ENCODE measurements at regions not wholly inside any gene's neighbourhood (a gene's known extent, or its start where the extent isn't known, plus 50 kb on each side); places are given as distances from the start of the nearest gene placed in this dataset.

- POLR2A ChIA-PET: no interaction called here
- CTCF ChIA-PET: no interaction called here
- DNase-seq (ENCODE audit: extremely low spot score): no peak
- TF ChIP-seq FOXM1 (IDR thresholded peaks at IDR 0.05; ENCODE audit: borderline replicate concordance): no peak
- TF ChIP-seq BHLHE40 (IDR thresholded peaks at IDR 0.05; ENCODE audit: borderline replicate concordance): no peak
- TF ChIP-seq FOXK2 (IDR thresholded peaks at IDR 0.05): no peak
- TF ChIP-seq SUZ12 (IDR thresholded peaks at IDR 0.05): no peak
- TF ChIP-seq NFRKB (IDR thresholded peaks at IDR 0.05): no peak
Observed at GRCh38 chr13:56924401-56924800, 216.3 kb upstream of the PRR20A start.

GRCh38 chr13:56932104-56932503 is 208.6 kb upstream of the PRR20A start:
- TF ChIP-seq CTBP1 (IDR thresholded peaks at IDR 0.05; ENCODE audit: borderline replicate concordance) (no peak), HDGF (IDR thresholded peaks at IDR 0.05; ENCODE audit: borderline replicate concordance) (no peak), L3MBTL2 (conservative IDR thresholded peaks at IDR 0.05) (no peak), SP1 (IDR thresholded peaks at IDR 0.05) (no peak), TARDBP (IDR thresholded peaks at IDR 0.05) (no peak), ELF4 (IDR thresholded peaks at IDR 0.05) (no peak), BHLHE40 (IDR thresholded peaks at IDR 0.05; ENCODE audit: borderline replicate concordance) (no peak), FOXA1 (IDR thresholded peaks at IDR 0.05) (no peak), FOXK2 (IDR thresholded peaks at IDR 0.05) (no peak), ARNT (IDR thresholded peaks at IDR 0.05) (no peak), PKNOX1 (IDR thresholded peaks at IDR 0.05) (no peak), FOXM1 (IDR thresholded peaks at IDR 0.05; ENCODE audit: borderline replicate concordance) (no peak), ZNF384 (IDR thresholded peaks at IDR 0.05) (no peak), LEF1 (IDR thresholded peaks at IDR 0.05; ENCODE audit: borderline replicate concordance) (no peak), SUZ12 (IDR thresholded peaks at IDR 0.05) (no peak), NFRKB (IDR thresholded peaks at IDR 0.05) (no peak)
- ChIA-PET CTCF (no interaction called here), POLR2A (no interaction called here)
- DNase-seq (ENCODE audit: extremely low spot score): no peak

GRCh38 chr13:56953965-56954364 is 186.8 kb upstream of the PRR20A start:
- CTCF ChIA-PET: no interaction called here
- no peak for DNase-seq (ENCODE audit: extremely low spot score)
- TF ChIP-seq SUZ12 (IDR thresholded peaks at IDR 0.05) (no peak), LEF1 (IDR thresholded peaks at IDR 0.05; ENCODE audit: borderline replicate concordance) (no peak), ARNT (IDR thresholded peaks at IDR 0.05) (no peak), L3MBTL2 (conservative IDR thresholded peaks at IDR 0.05) (no peak), CTBP1 (IDR thresholded peaks at IDR 0.05; ENCODE audit: borderline replicate concordance) (no peak), PKNOX1 (IDR thresholded peaks at IDR 0.05) (no peak), HDGF (IDR thresholded peaks at IDR 0.05; ENCODE audit: borderline replicate concordance) (no peak)
- POLR2A ChIA-PET: no interaction called here

GRCh38 chr13:56975647-56976046 is 165.1 kb upstream of the PRR20A start:
- ChIA-PET CTCF (no interaction called here), POLR2A (no interaction called here)
- TF ChIP-seq ELF4 (IDR thresholded peaks at IDR 0.05): no peak
- no peak for TF ChIP-seq SP1 (IDR thresholded peaks at IDR 0.05)
- TF ChIP-seq FOXM1 (IDR thresholded peaks at IDR 0.05; ENCODE audit: borderline replicate concordance): no peak
- no peak for TF ChIP-seq L3MBTL2 (conservative IDR thresholded peaks at IDR 0.05)
- no peak for TF ChIP-seq ARNT (IDR thresholded peaks at IDR 0.05)
- TF ChIP-seq HDGF (IDR thresholded peaks at IDR 0.05; ENCODE audit: borderline replicate concordance): no peak
- TF ChIP-seq FOXA1 (IDR thresholded peaks at IDR 0.05): no peak
- TF ChIP-seq ZNF384 (IDR thresholded peaks at IDR 0.05): no peak
- TF ChIP-seq LEF1 (IDR thresholded peaks at IDR 0.05; ENCODE audit: borderline replicate concordance): no peak
- TF ChIP-seq BHLHE40 (IDR thresholded peaks at IDR 0.05; ENCODE audit: borderline replicate concordance): no peak
- TF ChIP-seq CTBP1 (IDR thresholded peaks at IDR 0.05; ENCODE audit: borderline replicate concordance): no peak
- no peak for TF ChIP-seq PKNOX1 (IDR thresholded peaks at IDR 0.05)
- TF ChIP-seq TARDBP (IDR thresholded peaks at IDR 0.05): no peak
- DNase-seq (ENCODE audit: extremely low spot score): no peak

GRCh38 chr13:56980856-56981255 is 159.9 kb upstream of the PRR20A start:
- TF ChIP-seq CTBP1 (IDR thresholded peaks at IDR 0.05; ENCODE audit: borderline replicate concordance) (no peak), HDGF (IDR thresholded peaks at IDR 0.05; ENCODE audit: borderline replicate concordance) (no peak), LEF1 (IDR thresholded peaks at IDR 0.05; ENCODE audit: borderline replicate concordance) (no peak)
- DNase-seq (ENCODE audit: extremely low spot score): no peak
- ChIA-PET POLR2A (no interaction called here), CTCF (no interaction called here)

GRCh38 chr13:56986121-56986520 is 154.6 kb upstream of the PRR20A start:
- CTCF ChIA-PET: no interaction called here
- POLR2A ChIA-PET: no interaction called here
- no peak for TF ChIP-seq HDGF (IDR thresholded peaks at IDR 0.05; ENCODE audit: borderline replicate concordance)
- TF ChIP-seq ARNT (IDR thresholded peaks at IDR 0.05): no peak
- no peak for TF ChIP-seq CTBP1 (IDR thresholded peaks at IDR 0.05; ENCODE audit: borderline replicate concordance)
- no peak for TF ChIP-seq FOXK2 (IDR thresholded peaks at IDR 0.05)
- no peak for TF ChIP-seq LEF1 (IDR thresholded peaks at IDR 0.05; ENCODE audit: borderline replicate concordance)
- TF ChIP-seq TARDBP (IDR thresholded peaks at IDR 0.05): no peak
- TF ChIP-seq SUZ12 (IDR thresholded peaks at IDR 0.05): no peak
- TF ChIP-seq L3MBTL2 (conservative IDR thresholded peaks at IDR 0.05): no peak
- DNase-seq (ENCODE audit: extremely low spot score): no peak

- TF ChIP-seq ZNF384 (IDR thresholded peaks at IDR 0.05) (no peak), SUZ12 (IDR thresholded peaks at IDR 0.05) (no peak), CTBP1 (IDR thresholded peaks at IDR 0.05; ENCODE audit: borderline replicate concordance) (no peak), FOXK2 (IDR thresholded peaks at IDR 0.05) (no peak), FOXM1 (IDR thresholded peaks at IDR 0.05; ENCODE audit: borderline replicate concordance) (no peak)
- ChIA-PET POLR2A (no interaction called here), CTCF (no interaction called here)
- no peak for DNase-seq (ENCODE audit: extremely low spot score)
Observed at GRCh38 chr13:56988543-56988942, 152.2 kb upstream of the PRR20A start.
